Transverse colon (tissue), 4 donors: ENCODE measurements at regions not wholly inside any gene's neighbourhood (a gene's known extent, or its start where the extent isn't known, plus 50 kb on each side); places are given as distances from the start of the nearest gene placed in this dataset.

Experiments used
- DNase-seq: peaks from one replicate; pipeline ENCODE4 v3.0.0-alpha.2; 2019
- H3K27ac ChIP-seq, 4 donors: fragments of 200-600 bp; sonication (generic); 2 replicates each; pipeline ENCODE4 v1.5.1; 2016 to 2018; ENCODE audit warnings: inconsistent platforms in 4 of 4
- H3K27me3 ChIP-seq: fragments of 200-600 bp; sonication (generic); 2 replicates; pipeline ENCODE4 v1.5.1; 2017; ENCODE audit warnings: inconsistent platforms
- H3K36me3 ChIP-seq, 4 donors: fragments of 200-600 bp; sonication (generic); 2 replicates each; pipeline ENCODE4 v1.5.1; 2017 to 2019; ENCODE audit warnings: inconsistent platforms in 4 of 4
- H3K4me1 ChIP-seq, 4 donors: fragments of 200-600 bp; sonication (generic); 2 replicates each; pipeline ENCODE4 v1.5.1; 2017 to 2020; ENCODE audit warnings: inconsistent platforms in 4 of 4
- H3K4me3 ChIP-seq, 4 donors: fragments of 200-600 bp; sonication (generic); 1 replicate in 1 of 4; 2 replicates in 3 of 4; pipeline versions ENCODE4 v1.5.1 to v1.6.1; 2017 to 2019; ENCODE audit warnings: inconsistent platforms in 4 of 4
- H3K9me3 ChIP-seq, 2 donors: fragments of 200-600 bp; sonication (generic); 2 replicates each; pipeline ENCODE4 v1.5.1; 2017 to 2019; ENCODE audit warnings: inconsistent platforms in 2 of 2
- CTCF ChIP-seq, 5 experiments: fragments of 200-600 bp in 3 of 5; fragments of 450-650 bp in 2 of 5; sonication (generic) in 3 of 5; IDR thresholded peaks; 1 replicate in 2 of 5; 2 replicates in 3 of 5; pipeline ENCODE4 v1.5.1; 2016 to 2017; ENCODE audit warnings: antibody characterized with exemption in 5 of 5, inconsistent platforms in 3 of 5, mild to moderate bottlenecking in 2 of 5, moderate library complexity in 1 of 5
- EP300 ChIP-seq: sonication (generic); formaldehyde crosslinking; IDR thresholded peaks from one replicate; pipeline ENCODE4 v1.6.1; 2017; ENCODE audit warnings: antibody characterized with exemption, low read depth
- POLR2A ChIP-seq: fragments of 450-650 bp; IDR thresholded peaks from one replicate; pipeline ENCODE4 v1.6.1; 2016; ENCODE audit warnings: antibody characterized with exemption, mild to moderate bottlenecking, moderate library complexity
- POLR2AphosphoS5 ChIP-seq, 3 donors: sonication (generic); formaldehyde crosslinking; IDR thresholded peaks; one replicate each; pipeline ENCODE4 v1.6.1; 2016; ENCODE audit warnings: antibody characterized with exemption in 3 of 3
- WGBS, 2 donors: methylation state at CpG; one replicate each; pipeline ENCODE4 v1.1.5; 2018; ENCODE audit warnings: low coverage in 1 of 2; 5-methylcytosine and 5-hydroxymethylcytosine counted together
- in situ Hi-C, 4 donors: fragments of 200-750 bp; cut with MboI; loops; one replicate each; pipeline versions ENCODE4 v1.15.0 to v1.15.1; 2017; ENCODE audit warnings: low sequenced_read_pairs in 3 of 4, low pct_ligation_motif_present in 1 of 4, low pct_unique_long_range_greater_than_20kb in 1 of 4
- intact Hi-C: fragments of 100-400 bp; cut with DNase I; formaldehyde crosslinking; loops from one replicate; pipeline ENCODE4 v1.15.1; 2023; ENCODE audit warnings: low total_unique reads

DNA sequence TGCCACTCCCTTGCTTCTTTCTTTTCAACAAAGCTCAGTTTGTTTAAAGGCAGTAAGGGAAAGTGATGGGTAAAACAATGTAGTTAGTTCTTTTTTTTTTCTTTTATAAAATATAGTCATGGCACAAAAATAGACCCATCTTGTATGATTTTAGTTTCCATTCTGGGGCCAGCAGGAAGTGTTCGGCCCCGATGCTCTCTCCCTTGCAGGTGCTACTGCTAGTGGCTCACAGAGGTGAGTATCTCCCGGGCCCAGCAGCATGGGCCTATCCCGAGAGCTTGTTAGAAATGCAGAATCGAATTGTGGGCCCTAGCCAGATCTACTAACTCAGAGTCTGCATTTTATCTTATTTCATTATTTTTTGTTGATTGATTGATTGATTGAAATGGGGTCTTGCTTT, 78.7 kb downstream of the SYNE3 start:
- DNase-seq, result no peak
- Histone ChIP-seq H3K27ac (no peak overlapping the region), H3K4me3 (no peak overlapping the region), H3K4me1 (peaks cover 0 to 2% (median 0%) of the 10 kb centered on the region in 4 donors), H3K27me3 (no peaks in the 10 kb centered on the region), H3K9me3 (no peaks in the 10 kb centered on the region), H3K36me3 (peaks cover 0 to 8% (median 0%) of the 10 kb centered on the region in 4 donors)
- 92% methylated on average over 5 of the region's 5 CpGs; no CpG with 5 or more reads in 1 of the 2 donors for WGBS, 2 donors
- intact Hi-C loops (no loop called here), in situ Hi-C loops (loop anchor here (10.0 to 25.0 kb wide), 3 partner anchors 550 to 753 kb away; no protein-coding TSS in a partner anchor)
- no peak for TF ChIP-seq EP300
- TF ChIP-seq POLR2AphosphoS5 (IDR thresholded peaks at IDR 0.05), result no peak
- no peak for TF ChIP-seq POLR2A
- TF ChIP-seq CTCF (IDR thresholded peaks at IDR 0.05), result no peak

DNA sequence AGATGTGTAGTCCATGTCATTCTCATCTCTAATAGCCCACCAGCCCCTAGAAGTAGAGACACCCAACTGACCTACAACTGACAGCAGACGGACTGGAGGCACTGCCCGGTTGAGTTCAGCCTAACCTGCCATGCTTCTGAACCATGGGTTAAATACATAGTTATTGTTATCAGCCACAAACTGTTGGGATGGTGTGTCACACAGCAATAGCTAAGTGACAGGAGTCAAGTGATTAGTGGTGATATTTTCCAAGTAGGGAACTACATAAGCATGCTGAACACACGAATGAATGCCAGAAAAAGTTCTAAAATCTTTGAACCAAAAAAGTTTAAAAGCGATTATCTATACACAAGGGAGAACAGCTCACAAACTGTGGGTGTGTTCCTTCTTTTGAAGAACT, 80.1 kb downstream of the SYNE3 start:
- Histone ChIP-seq H3K4me3 (no peak overlapping the region), H3K4me1 (peaks cover 0 to 3% (median 0%) of the 10 kb centered on the region in 4 donors), H3K27me3 (no peaks in the 10 kb centered on the region), H3K36me3 (peaks cover 0 to 8% (median 0%) of the 10 kb centered on the region in 4 donors), H3K27ac (no peak overlapping the region), H3K9me3 (no peaks in the 10 kb centered on the region)
- intact Hi-C loops, result no loop called here
- no peak for DNase-seq
- TF ChIP-seq EP300 (no peak), POLR2AphosphoS5 (IDR thresholded peaks at IDR 0.05) (no peak)
- in situ Hi-C loops, result loop anchor here (10.0 to 25.0 kb wide), 3 partner anchors 551 to 752 kb away; no protein-coding TSS in a partner anchor
- WGBS, 2 donors, result 79 to 93% methylated on average over 2 to 4 of the region's 4 CpGs

- H3K36me3 ChIP-seq, result peaks cover 0 to 8% (median 0%) of the 10 kb centered on the region in 4 donors
- DNase-seq, result no peak
- no peaks in the 10 kb centered on the region for H3K9me3 ChIP-seq
- intact Hi-C loops (no loop called here), in situ Hi-C loops (loop anchor here (10.0 to 25.0 kb wide), 3 partner anchors 553 to 749 kb away; no protein-coding TSS in a partner anchor)
- no peak overlapping the region for H3K27ac ChIP-seq
- no peak for TF ChIP-seq CTCF (IDR thresholded peaks at IDR 0.05)
- no peak for TF ChIP-seq POLR2AphosphoS5 (IDR thresholded peaks at IDR 0.05)
- no peak for TF ChIP-seq POLR2A
- no peak for TF ChIP-seq EP300
- peaks cover 0 to 3% (median 0%) of the 10 kb centered on the region in 4 donors for H3K4me1 ChIP-seq
- no peaks in the 10 kb centered on the region for H3K27me3 ChIP-seq
- 71 to 81% methylated on average over 1 of the region's 1 CpG for WGBS, 2 donors
- no peak overlapping the region for H3K4me3 ChIP-seq
These were observed 82.3 kb downstream of the SYNE3 start for GRCh38 chr14:95434121-95434520.

GRCh38 chr14:95433094-95433478, 83.4 kb downstream of the SYNE3 start:
- no peak for DNase-seq
- H3K27me3 ChIP-seq, result no peaks in the 10 kb centered on the region
- H3K4me3 ChIP-seq, result no peak overlapping the region
- H3K9me3 ChIP-seq, result no peaks in the 10 kb centered on the region
- TF ChIP-seq CTCF (IDR thresholded peaks at IDR 0.05), result no peak
- TF ChIP-seq EP300, result no peak
- TF ChIP-seq POLR2A, result no peak
- TF ChIP-seq POLR2AphosphoS5 (IDR thresholded peaks at IDR 0.05), result no peak
- intact Hi-C loops, result loop anchor here (2.0 kb wide), 1 partner anchor 744 kb away; no protein-coding TSS in a partner anchor
- peaks cover 0 to 3% (median 0%) of the 10 kb centered on the region in 4 donors for H3K4me1 ChIP-seq
- WGBS, 2 donors, result 82 to 100% methylated on average over 1 to 8 of the region's 8 CpGs
- in situ Hi-C loops, result loop anchor here (10.0 to 25.0 kb wide), 3 partner anchors 554 to 748 kb away; no protein-coding TSS in a partner anchor
- peaks cover 0 to 8% (median 0%) of the 10 kb centered on the region in 4 donors for H3K36me3 ChIP-seq
- H3K27ac ChIP-seq, result no peak overlapping the region
